HG02571 (cell line): ENCODE measurements at regions not wholly inside any gene's neighbourhood (a gene's known extent, or its start where the extent isn't known, plus 50 kb on each side); places are given as distances from the start of the nearest gene placed in this dataset.

Experiments
- ATAC-seq: cut with Tn5 transposase; IDR thresholded peaks from one replicate; pipeline ENCODE4 v1.9.1; 2021; ENCODE audit warnings: mild to moderate bottlenecking, moderate library complexity; ENCODE audit not compliant: unreplicated experiment

- no peak for ATAC-seq
Observed at GRCh38 chr21:36554411-36555157, 74.7 kb upstream of the CLDN14 start.

DNA sequence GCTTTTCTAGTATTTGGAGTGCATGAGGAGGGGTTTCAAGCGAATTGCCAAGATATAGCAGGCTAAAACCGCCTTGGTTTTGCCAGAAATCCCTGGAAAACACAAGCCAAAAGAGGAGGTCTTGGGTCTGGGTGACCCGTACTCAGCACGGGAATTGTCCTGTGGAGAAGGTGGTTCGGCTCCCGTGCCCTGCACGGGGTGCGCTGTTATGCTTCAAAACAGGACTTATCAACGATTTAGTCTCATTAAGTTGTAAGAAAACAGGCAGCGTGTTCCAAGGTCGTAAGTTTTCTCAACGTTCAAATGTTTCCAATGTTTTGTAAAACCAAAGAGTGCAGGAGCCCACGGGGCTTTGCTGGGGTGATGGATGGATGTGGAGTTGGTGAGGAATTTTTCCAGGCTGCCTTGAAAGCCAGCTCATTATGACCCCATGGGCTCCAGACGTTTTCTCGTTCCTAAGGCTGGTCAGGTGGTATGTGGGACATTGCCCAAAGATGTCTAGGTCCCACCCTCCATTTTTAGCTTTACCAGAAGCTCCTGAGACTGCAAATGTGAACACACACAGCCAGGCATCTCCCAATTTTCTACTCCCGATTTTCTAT lies 75.4 kb upstream of the CLDN14 start:
- no peak for ATAC-seq

DNA sequence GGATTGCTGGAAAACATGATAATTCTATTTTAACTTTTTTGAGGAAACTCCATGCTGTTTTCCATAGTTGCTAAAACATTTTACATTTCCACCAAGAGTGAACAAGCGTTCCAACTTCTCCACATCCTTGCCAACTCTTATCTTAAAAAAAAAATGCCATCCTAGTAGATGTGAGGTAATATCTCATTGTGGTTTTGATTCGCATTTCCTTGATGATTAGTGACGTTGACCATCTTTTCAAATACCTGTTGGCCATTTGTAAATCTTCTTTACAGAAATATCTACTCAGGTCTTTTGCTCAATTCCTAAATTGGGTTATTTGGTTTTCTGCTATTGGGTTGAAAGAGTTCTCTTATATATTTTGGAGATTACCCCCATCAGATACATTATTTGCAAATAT lies 77.4 kb upstream of the CLDN14 start:
- ATAC-seq, result no peak

GRCh38 chr21:36560933-36561575 lies 81.1 kb upstream of the CLDN14 start:
- ATAC-seq, result no peak

DNA sequence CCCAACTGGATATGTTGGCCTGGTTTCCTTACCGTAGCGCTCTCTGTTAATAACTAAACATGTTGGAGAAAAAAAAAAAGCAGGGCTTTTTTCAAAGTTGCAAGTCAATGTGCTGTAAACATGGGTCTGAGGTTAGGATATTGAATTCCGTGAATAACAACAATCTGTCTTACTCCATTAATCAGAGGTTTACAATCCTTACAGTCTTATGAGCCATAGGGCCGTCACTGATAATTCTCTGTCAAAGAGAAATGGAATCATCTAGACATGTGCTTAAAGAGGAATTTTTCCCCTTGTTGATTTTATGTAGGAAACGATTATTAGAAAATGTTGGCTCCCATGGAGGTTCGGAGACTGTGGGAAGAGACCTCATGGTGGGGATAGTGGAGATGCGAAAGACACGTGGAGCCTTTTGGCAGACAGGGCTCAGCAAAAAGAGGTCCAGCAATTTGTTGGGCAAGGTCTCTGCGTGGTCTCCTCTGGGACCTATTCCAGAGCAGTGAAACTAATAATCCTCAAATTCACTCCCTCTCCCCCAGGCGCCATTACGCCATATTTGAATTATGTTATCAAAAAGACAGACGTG lies 83.5 kb upstream of the CLDN14 start:
- no peak for ATAC-seq

GRCh38 chr21:36564647-36565046 lies 84.7 kb upstream of the CLDN14 start:
- no peak for ATAC-seq

- ATAC-seq, result no peak
Observed at GRCh38 chr21:36565540-36565939, 85.6 kb upstream of the CLDN14 start.

- ATAC-seq, result no peak
Observed at GRCh38 chr21:36566644-36567043, 86.7 kb upstream of the CLDN14 start.

DNA sequence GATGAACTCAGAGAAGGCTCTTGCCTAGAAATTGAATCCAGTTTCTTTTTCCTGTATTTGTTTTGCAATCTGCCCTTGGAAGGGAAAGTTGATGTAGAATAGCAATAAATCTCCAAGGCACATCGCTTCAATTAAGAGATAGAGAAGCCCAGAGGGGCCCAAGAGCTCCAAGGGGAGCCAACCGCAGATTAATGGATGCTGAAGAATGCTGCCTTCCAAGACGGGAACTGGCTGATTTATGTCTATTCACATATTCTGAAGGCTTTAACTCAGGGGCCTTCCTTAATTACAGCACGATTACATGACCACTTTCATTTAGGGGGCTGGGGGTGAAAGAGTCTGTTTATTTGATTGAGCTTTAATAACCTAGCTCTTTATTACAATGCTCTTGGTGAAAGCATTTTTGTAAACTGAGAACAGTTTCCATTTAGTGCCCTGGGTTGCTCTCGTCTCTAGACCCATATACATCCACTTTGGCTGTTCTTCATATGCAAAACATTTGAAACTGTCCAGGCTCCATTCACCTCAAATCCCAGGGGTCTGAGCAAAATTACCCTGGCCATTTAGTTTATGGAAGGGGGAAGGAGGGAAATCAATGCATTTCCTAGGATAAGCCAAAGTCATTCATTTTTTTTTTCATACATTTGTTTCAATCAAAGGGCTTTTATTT lies 87.4 kb upstream of the CLDN14 start:
- no peak for ATAC-seq

DNA sequence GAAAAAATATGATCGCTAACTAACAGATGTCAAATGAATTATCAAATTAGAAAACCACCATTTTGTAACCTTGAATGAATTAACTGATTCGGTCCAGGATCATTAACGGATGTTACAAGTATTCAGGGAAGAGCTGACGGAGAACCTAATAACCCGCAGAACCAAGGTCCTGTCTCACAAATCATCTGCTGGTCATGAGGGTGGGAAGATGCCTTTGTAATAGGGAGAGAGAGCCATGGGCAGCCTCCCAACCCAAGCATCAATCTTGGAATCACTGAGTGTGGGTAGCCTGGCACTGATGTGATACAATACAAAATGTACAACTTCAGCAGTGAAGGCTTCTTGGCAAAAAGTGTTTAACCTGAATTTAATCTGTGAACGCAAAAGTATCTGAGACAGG lies 89.6 kb upstream of the CLDN14 start:
- ATAC-seq, result no peak

- ATAC-seq, result no peak
Observed at GRCh38 chr21:36571556-36571955, 91.6 kb upstream of the CLDN14 start.

- no peak for ATAC-seq
Observed at GRCh38 chr21:36572039-36572438, 92.1 kb upstream of the CLDN14 start.

GRCh38 chr21:36575306-36575705 lies 95.4 kb upstream of the CLDN14 start:
- no peak for ATAC-seq

DNA sequence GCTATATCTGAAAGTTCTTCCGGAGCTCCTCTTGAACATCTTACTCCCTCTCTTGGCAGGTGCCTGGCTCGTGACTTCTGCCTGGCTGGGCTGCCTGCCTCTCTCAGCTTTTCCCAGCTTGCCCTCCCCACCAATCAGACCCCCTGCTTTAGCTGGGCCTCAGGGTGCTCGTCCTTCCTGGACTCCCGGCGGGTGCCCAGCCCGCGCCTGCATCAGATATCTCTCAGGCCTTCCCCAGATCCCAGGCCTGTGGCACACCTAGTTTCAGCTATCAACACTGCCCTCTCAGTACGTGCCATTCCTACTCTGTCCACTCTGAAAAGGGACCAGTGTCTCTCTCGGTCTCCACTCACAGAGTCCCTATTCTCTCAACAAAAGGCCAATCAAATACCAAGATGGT lies 96.5 kb upstream of the CLDN14 start:
- no peak for ATAC-seq

GRCh38 chr21:36579898-36580297 lies 100.0 kb upstream of the CLDN14 start:
- ATAC-seq, result no peak

DNA sequence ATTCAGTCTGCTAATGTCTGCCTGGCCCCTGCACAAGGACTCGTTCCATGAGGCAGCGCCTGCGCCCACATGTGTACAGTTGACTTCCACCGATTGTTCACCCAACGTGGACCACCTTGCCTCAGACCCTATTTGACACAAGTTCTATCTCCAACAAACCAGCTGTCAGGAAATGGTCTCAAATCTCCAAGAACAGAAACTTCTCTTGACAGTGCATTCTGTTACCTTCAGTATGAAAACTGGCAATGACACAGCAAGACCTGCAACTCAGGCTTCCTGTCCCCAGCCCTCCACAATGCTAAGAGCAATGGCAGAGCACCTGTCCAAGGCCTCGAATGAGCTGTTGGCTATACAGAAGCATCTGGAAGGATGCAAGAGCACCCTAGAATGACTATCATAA lies 102.3 kb upstream of the CLDN14 start:
- ATAC-seq, result no peak

GRCh38 chr21:36583591-36583990 lies 103.7 kb upstream of the CLDN14 start:
- no peak for ATAC-seq

GRCh38 chr21:36584980-36585940 lies 105.3 kb upstream of the CLDN14 start:
- ATAC-seq, result no peak

DNA sequence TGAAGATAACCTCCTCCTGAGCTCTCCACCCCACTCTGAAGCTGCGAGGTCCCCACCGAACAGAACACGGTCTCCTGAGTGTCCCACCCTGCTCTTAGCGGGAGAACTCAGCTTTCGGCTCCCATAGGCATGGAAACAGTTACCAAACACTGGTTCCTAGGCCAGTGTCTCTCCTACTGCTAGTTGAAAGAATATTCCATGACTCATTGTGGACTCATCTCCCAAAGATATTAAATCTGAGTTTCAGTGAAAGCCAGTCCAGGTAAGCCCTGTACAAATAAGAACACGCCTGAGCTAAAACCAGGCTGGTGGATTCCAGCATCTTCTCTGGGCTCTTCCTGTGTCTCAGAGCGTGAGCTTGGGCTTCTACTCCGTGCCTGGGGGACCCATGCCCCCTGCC lies 107.5 kb upstream of the CLDN14 start:
- no peak for ATAC-seq

- no peak for ATAC-seq
Observed at GRCh38 chr21:36589352-36589971, 109.5 kb upstream of the SIM2 start.
